Fibroblast of the aortic adventitia (primary cell): ENCODE measurements at regions not wholly inside any gene's neighbourhood (a gene's known extent, or its start where the extent isn't known, plus 50 kb on each side); places are given as distances from the start of the nearest gene placed in this dataset.

Experiments used
- DNase-seq: peaks from one replicate; pipeline ENCODE4 v3.0.0-alpha.2; 2010; ENCODE audit warnings: low read depth
- H3K4me3 ChIP-seq: 2 replicates; pipeline ENCODE4 v1.5.1; 2011; ENCODE audit warnings: low read depth, mild to moderate bottlenecking, control low read depth, low read length, moderate library complexity
- TF ChIP-seq, protein P1 (sequence below): IDR thresholded peaks from 2 replicates; pipeline ENCODE4 v1.5.1; 2011; ENCODE audit warnings: mild to moderate bottlenecking, low read length, control low read depth, inconsistent platforms; ENCODE audit not compliant: insufficient read depth

DNA sequence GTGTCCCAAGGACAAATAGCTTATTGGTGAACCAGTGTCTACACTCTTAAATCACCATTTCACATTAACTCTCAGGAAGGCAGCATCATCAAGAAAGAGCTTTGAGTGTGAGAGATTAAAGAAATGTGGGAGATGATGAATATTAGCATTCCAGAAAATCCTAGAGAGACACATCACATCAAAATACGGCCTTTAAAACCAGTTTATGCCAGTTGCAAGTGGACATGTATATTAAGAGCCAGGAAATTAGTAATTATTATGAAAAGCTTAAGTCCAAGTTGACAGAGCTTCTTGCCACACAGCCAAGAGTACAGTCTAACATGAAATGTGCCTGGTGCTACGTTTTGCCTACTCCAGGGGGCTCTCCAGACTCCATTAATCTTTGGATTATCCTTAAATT is 503.0 kb upstream of the BOD1L1 start:
- TF ChIP-seq, protein P1, sequence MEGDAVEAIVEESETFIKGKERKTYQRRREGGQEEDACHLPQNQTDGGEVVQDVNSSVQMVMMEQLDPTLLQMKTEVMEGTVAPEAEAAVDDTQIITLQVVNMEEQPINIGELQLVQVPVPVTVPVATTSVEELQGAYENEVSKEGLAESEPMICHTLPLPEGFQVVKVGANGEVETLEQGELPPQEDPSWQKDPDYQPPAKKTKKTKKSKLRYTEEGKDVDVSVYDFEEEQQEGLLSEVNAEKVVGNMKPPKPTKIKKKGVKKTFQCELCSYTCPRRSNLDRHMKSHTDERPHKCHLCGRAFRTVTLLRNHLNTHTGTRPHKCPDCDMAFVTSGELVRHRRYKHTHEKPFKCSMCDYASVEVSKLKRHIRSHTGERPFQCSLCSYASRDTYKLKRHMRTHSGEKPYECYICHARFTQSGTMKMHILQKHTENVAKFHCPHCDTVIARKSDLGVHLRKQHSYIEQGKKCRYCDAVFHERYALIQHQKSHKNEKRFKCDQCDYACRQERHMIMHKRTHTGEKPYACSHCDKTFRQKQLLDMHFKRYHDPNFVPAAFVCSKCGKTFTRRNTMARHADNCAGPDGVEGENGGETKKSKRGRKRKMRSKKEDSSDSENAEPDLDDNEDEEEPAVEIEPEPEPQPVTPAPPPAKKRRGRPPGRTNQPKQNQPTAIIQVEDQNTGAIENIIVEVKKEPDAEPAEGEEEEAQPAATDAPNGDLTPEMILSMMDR = no peak
- peak; percentile 26 for DNase-seq
- no peak overlapping the region for H3K4me3 ChIP-seq

DNA sequence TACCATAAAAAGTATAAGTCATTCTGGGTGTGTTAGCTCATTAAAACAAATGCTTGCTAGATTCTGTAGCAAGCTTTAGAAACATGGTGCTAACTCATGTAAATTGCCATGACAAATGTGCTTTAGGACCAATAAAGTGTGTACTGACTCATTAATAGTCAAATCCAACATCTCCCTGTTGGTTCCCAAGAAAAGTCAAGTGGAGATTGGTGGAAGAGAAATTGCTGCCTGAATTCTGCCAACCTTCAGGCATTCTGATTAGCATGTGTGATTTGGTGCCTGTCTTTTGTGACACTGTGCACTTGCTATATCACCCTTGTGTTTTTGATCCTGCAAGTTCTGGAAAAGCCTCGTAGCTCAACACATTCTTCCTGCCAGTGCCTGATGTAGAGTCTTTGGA is 503.8 kb upstream of the BOD1L1 start:
- DNase-seq = no peak
- TF ChIP-seq, protein P1 = no peak
- no peak overlapping the region for H3K4me3 ChIP-seq

DNA sequence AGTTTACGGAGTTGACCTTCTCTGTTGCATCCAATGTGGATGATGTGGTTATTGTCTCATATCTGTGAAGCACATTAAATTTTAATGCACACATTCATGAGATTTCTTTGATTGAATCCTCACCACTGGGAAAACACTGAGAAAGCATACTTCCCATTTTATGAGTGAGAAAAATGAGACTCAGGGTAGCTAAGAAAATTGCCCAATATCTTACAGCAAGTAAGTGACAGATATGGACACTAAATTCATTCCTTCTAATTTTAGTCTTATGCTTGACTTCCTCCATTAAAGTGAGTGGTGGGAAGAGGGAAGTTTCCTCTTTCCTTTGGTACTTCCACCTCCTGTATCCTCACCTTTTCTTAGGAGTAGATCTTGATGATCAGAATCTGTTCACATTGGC is 504.8 kb upstream of the BOD1L1 start:
- no peak overlapping the region for H3K4me3 ChIP-seq
- no peak for DNase-seq
- TF ChIP-seq, protein P1 = no peak

DNA sequence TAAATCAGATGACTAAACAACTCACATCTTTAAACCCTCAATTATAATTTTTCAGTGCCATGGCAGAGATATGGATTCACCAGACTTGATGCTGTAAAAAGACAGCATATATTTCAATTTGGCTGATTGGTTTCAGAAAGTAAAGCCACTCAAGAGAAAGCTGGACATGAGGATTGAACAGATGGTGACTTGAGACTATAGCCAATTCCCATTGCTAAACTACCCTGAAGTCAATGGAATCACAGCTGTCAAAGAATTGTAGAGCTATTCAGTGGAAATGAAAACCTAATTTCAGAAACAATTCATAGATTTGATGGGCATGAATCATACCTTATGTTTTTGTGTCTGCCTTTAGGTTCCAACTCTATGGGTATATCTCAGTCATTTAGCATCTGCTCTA is 510.6 kb upstream of the BOD1L1 start:
- TF ChIP-seq, protein P1 = no peak
- H3K4me3 ChIP-seq = no peak overlapping the region
- no peak for DNase-seq

DNA sequence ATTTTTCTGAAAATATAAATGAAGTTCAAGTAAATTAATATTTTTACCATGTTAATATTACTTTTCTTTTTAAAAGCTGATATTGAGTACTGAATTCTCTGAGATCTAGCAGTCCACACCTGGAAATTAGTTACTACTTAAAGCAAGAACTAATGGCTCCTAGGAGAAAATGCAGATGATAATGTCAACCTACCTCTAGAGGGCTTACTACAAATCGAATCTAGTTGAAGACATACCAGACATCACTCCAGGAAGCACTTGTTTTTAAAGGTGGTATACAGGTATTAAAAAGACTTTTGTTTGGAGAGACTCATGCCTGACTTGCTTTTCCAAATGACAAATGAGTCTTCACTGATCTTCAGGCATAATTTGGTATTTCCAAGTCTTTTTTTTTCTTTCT is 516.4 kb upstream of the BOD1L1 start:
- TF ChIP-seq, protein P1 = no peak
- H3K4me3 ChIP-seq = no peak overlapping the region
- no peak for DNase-seq

DNA sequence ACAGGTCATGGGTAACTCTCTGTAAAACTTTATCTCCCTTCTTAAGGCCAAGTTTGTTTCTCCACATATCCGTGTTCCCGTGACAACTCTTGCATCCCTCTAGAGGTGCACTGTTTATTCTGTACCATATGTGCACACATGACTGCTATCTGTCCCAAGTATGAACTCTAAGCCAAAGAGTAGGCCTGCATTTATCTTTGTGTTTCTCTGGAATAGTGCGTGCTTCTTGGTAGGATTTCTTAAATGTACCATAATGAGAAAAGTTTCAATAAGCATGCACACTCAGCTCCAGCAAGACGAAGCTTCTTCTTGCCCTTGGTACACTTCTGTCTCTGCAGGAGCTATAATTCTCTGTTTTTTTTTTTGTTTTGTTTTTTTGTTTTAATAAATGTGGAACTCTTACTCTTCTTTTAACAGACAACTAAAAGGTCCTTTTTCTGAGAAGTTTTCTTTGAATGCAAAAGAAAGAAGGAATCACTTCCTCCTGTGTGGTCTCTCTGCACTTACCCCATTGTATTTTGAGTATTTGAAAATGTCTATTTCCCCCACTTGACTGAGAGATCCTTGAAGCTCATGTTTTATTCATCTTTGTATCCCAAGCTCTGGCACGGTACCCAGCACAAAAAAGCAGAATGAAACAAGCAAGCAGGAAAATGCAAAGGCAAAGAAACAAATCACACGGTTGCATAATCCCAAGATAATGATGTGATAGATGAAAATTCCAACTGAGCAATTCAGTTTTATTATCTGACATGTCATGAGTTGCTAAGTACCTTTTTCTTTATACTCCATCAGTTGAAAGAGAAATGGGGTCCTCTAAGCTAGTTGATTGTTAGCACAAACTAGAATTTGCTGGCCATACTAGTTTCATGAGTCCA is 521.9 kb upstream of the BOD1L1 start:
- DNase-seq = peak; percentile 53
- no peak overlapping the region for H3K4me3 ChIP-seq
- TF ChIP-seq, protein P1 = no peak
